Prostate gland (tissue), 2 donors: ENCODE measurements at regions not wholly inside any gene's neighbourhood (a gene's known extent, or its start where the extent isn't known, plus 50 kb on each side); places are given as distances from the start of the nearest gene placed in this dataset.

Experiments used
- POLR2AphosphoS5 ChIP-seq: sonication (generic); formaldehyde crosslinking; IDR thresholded peaks from one replicate; pipeline ENCODE4 v1.6.1; 2017; ENCODE audit warnings: antibody characterized with exemption
- TF ChIP-seq, protein P1 (sequence below), 4 experiments: fragments of 200-600 bp in 2 of 4; fragments of 450-650 bp in 2 of 4; sonication (generic) in 2 of 4; IDR thresholded peaks; 1 replicate in 3 of 4; 2 replicates in 1 of 4; pipeline ENCODE4 v1.5.1; 2016 to 2019; ENCODE audit warnings: antibody characterized with exemption in 4 of 4, mild to moderate bottlenecking in 2 of 4, moderate library complexity in 2 of 4

- no peak for TF ChIP-seq POLR2AphosphoS5
- TF ChIP-seq, protein P1, sequence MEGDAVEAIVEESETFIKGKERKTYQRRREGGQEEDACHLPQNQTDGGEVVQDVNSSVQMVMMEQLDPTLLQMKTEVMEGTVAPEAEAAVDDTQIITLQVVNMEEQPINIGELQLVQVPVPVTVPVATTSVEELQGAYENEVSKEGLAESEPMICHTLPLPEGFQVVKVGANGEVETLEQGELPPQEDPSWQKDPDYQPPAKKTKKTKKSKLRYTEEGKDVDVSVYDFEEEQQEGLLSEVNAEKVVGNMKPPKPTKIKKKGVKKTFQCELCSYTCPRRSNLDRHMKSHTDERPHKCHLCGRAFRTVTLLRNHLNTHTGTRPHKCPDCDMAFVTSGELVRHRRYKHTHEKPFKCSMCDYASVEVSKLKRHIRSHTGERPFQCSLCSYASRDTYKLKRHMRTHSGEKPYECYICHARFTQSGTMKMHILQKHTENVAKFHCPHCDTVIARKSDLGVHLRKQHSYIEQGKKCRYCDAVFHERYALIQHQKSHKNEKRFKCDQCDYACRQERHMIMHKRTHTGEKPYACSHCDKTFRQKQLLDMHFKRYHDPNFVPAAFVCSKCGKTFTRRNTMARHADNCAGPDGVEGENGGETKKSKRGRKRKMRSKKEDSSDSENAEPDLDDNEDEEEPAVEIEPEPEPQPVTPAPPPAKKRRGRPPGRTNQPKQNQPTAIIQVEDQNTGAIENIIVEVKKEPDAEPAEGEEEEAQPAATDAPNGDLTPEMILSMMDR (IDR thresholded peaks at IDR 0.05): no peak
Observed at GRCh38 chr18:72283148-72283925, 260.8 kb downstream of the CBLN2 start.
